HepG2 (cell line): ENCODE measurements at regions not wholly inside any gene's neighbourhood (a gene's known extent, or its start where the extent isn't known, plus 50 kb on each side); places are given as distances from the start of the nearest gene placed in this dataset.

Experiments used
- ATAC-seq: fragments of 200-7000 bp; cut with Tn5 transposase; 3 replicates; pipeline ENCODE4 v1.9.1; 2020; ENCODE audit warnings: mild to moderate bottlenecking, moderate library complexity
- BruUV-seq: library from RNA; stranded (reverse); fragments of 400-500 nt; replicated peaks from 2 replicates; lab custom pipeline; 2021; lab: Mats Ljungman, UMichigan
- CTCF ChIA-PET: fragments of 300-600 bp; formaldehyde crosslinking; extraction: SDS; loops from one replicate; lab custom pipeline; 2021; ENCODE audit warnings: low total read pairs, inconsistent platforms, low intra/inter-chr PET ratio; lab: Yijun Ruan, JAX
- POLR2A ChIA-PET: fragments of 350-600 bp; sonication (Branson Sonifier 250); formaldehyde crosslinking; loops from one replicate; lab custom pipeline; 2020; ENCODE audit warnings: antibody characterized with exemption, inconsistent platforms; lab: Yijun Ruan, JAX
- DNase-seq: peaks from one replicate; pipeline ENCODE4 v3.0.0-alpha.2; 2015; ENCODE audit warnings: low spot score
- FAIRE-seq: peaks from 3 replicates; lab custom pipeline; 2011; peaks lifted over from hg19 to GRCh38; lab: Jason Lieb, UNC
- H2AFZ ChIP-seq: one replicate; pipeline ENCODE4 v1.6.1; 2011; ENCODE audit warnings: low read length, inconsistent platforms
- H3K27ac ChIP-seq: fragments of 300-600 bp; 3 replicates; pipeline ENCODE4 v1.8.0; 2011; ENCODE audit warnings: mixed run types, mild to moderate bottlenecking, mixed read lengths, low read length, inconsistent platforms; ENCODE audit not compliant: insufficient read depth; ENCODE audit errors: extremely low read length
- H3K27me3 ChIP-seq, 2 experiments: fragments of 200-600 bp in 1 of 2; 2 replicates in 1 of 2; 3 replicates in 1 of 2; pipeline versions ENCODE4 v1.6.0 to v1.8.0; 2011; ENCODE audit warnings: low read length in 2 of 2, mild to moderate bottlenecking in 2 of 2, moderate library complexity in 2 of 2, inconsistent platforms in 1 of 2; ENCODE audit not compliant: insufficient read depth in 2 of 2, control insufficient read depth in 1 of 2
- H3K36me3 ChIP-seq, 2 experiments: fragments of 200-600 bp in 1 of 2; replicated peaks in 1 of 2; 2 replicates in 1 of 2; 3 replicates in 1 of 2; pipeline versions ENCODE4 v1.5.1 to v1.8.0; 2011; ENCODE audit warnings: low read length in 2 of 2, inconsistent platforms in 1 of 2; ENCODE audit not compliant: insufficient read depth in 2 of 2, control insufficient read depth in 1 of 2
- H3K4me1 ChIP-seq: 2 replicates; pipeline ENCODE4 v1.5.1; 2012; ENCODE audit warnings: low read length, inconsistent platforms; ENCODE audit not compliant: insufficient read depth
- H3K4me2 ChIP-seq: 2 replicates; pipeline ENCODE4 v1.6.0; 2011; ENCODE audit warnings: low read depth, low read length, inconsistent platforms
- H3K4me3 ChIP-seq, 3 experiments: fragments of 200-600 bp in 1 of 3; sonication (generic), shearing (Covaris generic) in 1 of 3; replicated peaks in 1 of 3; 2 replicates each; pipeline ENCODE4 v1.5.1; 2011 to 2016; ENCODE audit warnings: low read length in 3 of 3, inconsistent platforms in 2 of 3, low read depth in 2 of 3, mild to moderate bottlenecking in 2 of 3, control low read depth in 1 of 3, mixed read lengths in 1 of 3; ENCODE audit not compliant: insufficient read depth in 1 of 3
- H3K79me2 ChIP-seq: one replicate; pipeline ENCODE4 v1.6.1; 2011; ENCODE audit warnings: low read length, inconsistent platforms; ENCODE audit not compliant: insufficient read depth
- H3K9ac ChIP-seq: 2 replicates; pipeline ENCODE4 v1.6.0; 2011; ENCODE audit warnings: mild to moderate bottlenecking, low read depth, low read length, inconsistent platforms; ENCODE audit not compliant: insufficient read depth
- H3K9me3 ChIP-seq: 2 replicates; pipeline ENCODE4 v1.5.1; 2012; ENCODE audit warnings: mild to moderate bottlenecking, low read length
- H4K20me1 ChIP-seq: 2 replicates; pipeline ENCODE4 v1.6.0; 2011; ENCODE audit warnings: inconsistent platforms, mild to moderate bottlenecking, low read length, moderate library complexity; ENCODE audit not compliant: insufficient read depth
- CSRNP2 ChIP-seq: sonication (generic); formaldehyde crosslinking; conservative IDR thresholded peaks from 2 replicates; pipeline ENCODE4 v1.8.0; 2022; ENCODE audit warnings: low read depth, missing genetic modification reagents
- KLF16 ChIP-seq, 2 experiments: sonication (generic) in 1 of 2; formaldehyde crosslinking in 1 of 2; IDR thresholded peaks; 2 replicates each; pipeline versions ENCODE4 v1.6.1 to v1.8.0; 2016 to 2023; ENCODE audit warnings: missing genetic modification reagents in 2 of 2, missing compliant biosample characterization in 1 of 2
- MNT ChIP-seq: fragments of 450-650 bp; IDR thresholded peaks from 2 replicates; pipeline ENCODE4 v1.6.1; 2016
- TBX3 ChIP-seq: fragments of 450-650 bp; IDR thresholded peaks from 2 replicates; pipeline ENCODE4 v1.6.1; 2017; ENCODE audit warnings: antibody characterized with exemption, mild to moderate bottlenecking, inconsistent platforms, borderline replicate concordance
- TFDP1 ChIP-seq: IDR thresholded peaks from 2 replicates; pipeline ENCODE4 v1.6.1; 2016; ENCODE audit warnings: missing compliant biosample characterization, missing genetic modification reagents, borderline replicate concordance
- ZBTB39 ChIP-seq: sonication (generic); formaldehyde crosslinking; IDR thresholded peaks from 2 replicates; pipeline ENCODE4 v1.5.0; 2020; ENCODE audit warnings: missing genetic modification reagents
- ZFP36L1 ChIP-seq: sonication (generic); formaldehyde crosslinking; IDR thresholded peaks from 2 replicates; pipeline ENCODE4 v1.8.0; 2022; ENCODE audit warnings: mild to moderate bottlenecking, missing genetic modification reagents, moderate library complexity
- ZFP41 ChIP-seq: sonication (generic); formaldehyde crosslinking; IDR thresholded peaks from 2 replicates; pipeline ENCODE4 v1.4.0; 2020; ENCODE audit warnings: mild to moderate bottlenecking, missing genetic modification reagents, borderline replicate concordance
- ZNF572 ChIP-seq: sonication (generic); formaldehyde crosslinking; IDR thresholded peaks from 2 replicates; pipeline ENCODE4 v1.5.1; 2020; ENCODE audit warnings: mild to moderate bottlenecking, missing genetic modification reagents
- WGBS: methylation state at CpG from one replicate; pipeline ENCODE4 v1.1.6; 2017; ENCODE audit warnings: low lambda C conversion rate; 5-methylcytosine and 5-hydroxymethylcytosine counted together
- in situ Hi-C: cut with HindIII; loops from 2 replicates; pipeline ENCODE4 v1.10.0; 2017; ENCODE audit warnings: low pct_unique_long_range_greater_than_20kb; ENCODE audit not compliant: extremely low pct_ligation_motif_present
- intact Hi-C: fragments of 100-400 bp; cut with micrococcal nuclease; formaldehyde crosslinking; loops from one replicate; pipeline ENCODE4 v1.10.0; 2022; ENCODE audit not compliant: unreplicated experiment
- TF ChIP-seq, protein P1 (sequence below): sonication (generic); formaldehyde crosslinking; IDR thresholded peaks from 2 replicates; pipeline ENCODE4 v1.4.0; 2020; ENCODE audit warnings: missing genetic modification reagents, low read depth, mild to moderate bottlenecking, borderline replicate concordance
- TF ChIP-seq, protein P2 (sequence below): sonication (generic); formaldehyde crosslinking; IDR thresholded peaks from 2 replicates; pipeline ENCODE4 v1.4.0; 2020; ENCODE audit warnings: missing genetic modification reagents, mild to moderate bottlenecking, borderline replicate concordance

- TF ChIP-seq, protein P1, sequence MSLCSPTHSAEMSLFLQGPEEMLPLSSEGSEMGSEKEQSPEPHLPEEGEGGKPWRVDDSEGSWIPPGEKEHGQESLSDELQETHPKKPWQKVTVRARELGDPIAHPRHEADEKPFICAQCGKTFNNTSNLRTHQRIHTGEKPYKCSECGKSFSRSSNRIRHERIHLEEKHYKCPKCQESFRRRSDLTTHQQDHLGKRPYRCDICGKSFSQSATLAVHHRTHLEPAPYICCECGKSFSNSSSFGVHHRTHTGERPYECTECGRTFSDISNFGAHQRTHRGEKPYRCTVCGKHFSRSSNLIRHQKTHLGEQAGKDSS (CRISPR knock-in tag) = no peak
- TF ChIP-seq CSRNP2 (CRISPR knock-in tag) = no peak
- TF ChIP-seq, all 625 proteins: peak for 0
Measured at GRCh38 chr7:3240826-3241430, 60.1 kb upstream of the SDK1 start (continued).

DNA sequence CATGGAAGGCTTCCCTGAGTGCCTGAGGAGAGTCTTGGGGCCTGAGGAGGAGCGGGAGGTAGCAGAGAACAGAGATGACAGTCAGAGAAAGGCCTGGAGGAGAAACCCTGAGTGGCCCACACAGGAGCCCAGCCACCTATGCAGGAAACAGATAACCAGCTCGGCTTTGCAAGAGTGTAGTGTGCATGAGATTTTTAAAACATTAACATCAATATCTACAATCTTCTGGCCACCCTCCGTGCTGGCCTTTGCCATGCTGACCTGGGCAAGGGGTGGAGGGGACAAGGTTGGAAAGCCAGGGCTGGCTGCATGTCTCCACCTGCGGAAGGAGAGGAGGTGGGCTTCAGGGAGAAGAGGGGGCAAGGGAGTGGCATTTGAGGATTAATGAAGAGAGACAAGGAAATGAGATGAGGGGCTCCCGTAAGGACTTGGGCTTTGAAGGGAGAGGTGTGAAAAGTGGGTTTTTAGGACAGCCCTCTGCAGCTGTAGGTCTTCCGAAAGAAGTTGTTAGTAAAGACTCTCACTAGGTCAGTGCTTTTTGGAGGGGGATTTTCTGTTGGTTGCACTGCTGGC lies 59.3 kb upstream of the SDK1 start:
- Histone ChIP-seq H4K20me1 (no peaks in the 10 kb centered on the region), H3K4me3 (no peak overlapping the region), H3K27ac (no peak overlapping the region), H2AFZ (no peak overlapping the region), H3K79me2 (no peaks in the 10 kb centered on the region), H3K27me3 (no peaks in the 10 kb centered on the region), H3K9ac (no peak overlapping the region), H3K9me3 (peaks cover 8% of the 10 kb centered on the region), H3K4me2 (no peak overlapping the region), H3K36me3 (no peaks in the 10 kb centered on the region), H3K4me1 (peaks cover 16% of the 10 kb centered on the region)
- ATAC-seq (no peak), FAIRE-seq (no peak), DNase-seq (no peak)
- ChIA-PET CTCF (no interaction called here), POLR2A (no interaction called here)
- intact Hi-C loops = no loop called here
- in situ Hi-C loops = no loop called here
- BruUV-seq = no TSS peak
- WGBS = 68% methylated on average over 6 of the region's 6 CpGs
- TF ChIP-seq TBX3 (no peak), ZBTB39 (CRISPR knock-in tag) (no peak), TFDP1 (CRISPR knock-in tag) (no peak), ZNF572 (CRISPR knock-in tag) (no peak), KLF16 (CRISPR knock-in tag; IDR thresholded peaks at IDR 0.05) (no peak), ZFP36L1 (CRISPR knock-in tag) (no peak), ZFP41 (CRISPR knock-in tag) (no peak), MNT (no peak)
- TF ChIP-seq, protein P2, sequence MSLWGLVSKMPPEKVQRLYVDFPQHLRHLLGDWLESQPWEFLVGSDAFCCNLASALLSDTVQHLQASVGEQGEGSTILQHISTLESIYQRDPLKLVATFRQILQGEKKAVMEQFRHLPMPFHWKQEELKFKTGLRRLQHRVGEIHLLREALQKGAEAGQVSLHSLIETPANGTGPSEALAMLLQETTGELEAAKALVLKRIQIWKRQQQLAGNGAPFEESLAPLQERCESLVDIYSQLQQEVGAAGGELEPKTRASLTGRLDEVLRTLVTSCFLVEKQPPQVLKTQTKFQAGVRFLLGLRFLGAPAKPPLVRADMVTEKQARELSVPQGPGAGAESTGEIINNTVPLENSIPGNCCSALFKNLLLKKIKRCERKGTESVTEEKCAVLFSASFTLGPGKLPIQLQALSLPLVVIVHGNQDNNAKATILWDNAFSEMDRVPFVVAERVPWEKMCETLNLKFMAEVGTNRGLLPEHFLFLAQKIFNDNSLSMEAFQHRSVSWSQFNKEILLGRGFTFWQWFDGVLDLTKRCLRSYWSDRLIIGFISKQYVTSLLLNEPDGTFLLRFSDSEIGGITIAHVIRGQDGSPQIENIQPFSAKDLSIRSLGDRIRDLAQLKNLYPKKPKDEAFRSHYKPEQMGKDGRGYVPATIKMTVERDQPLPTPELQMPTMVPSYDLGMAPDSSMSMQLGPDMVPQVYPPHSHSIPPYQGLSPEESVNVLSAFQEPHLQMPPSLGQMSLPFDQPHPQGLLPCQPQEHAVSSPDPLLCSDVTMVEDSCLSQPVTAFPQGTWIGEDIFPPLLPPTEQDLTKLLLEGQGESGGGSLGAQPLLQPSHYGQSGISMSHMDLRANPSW = no peak
